ENCODE measurements at regions not wholly inside any gene's neighbourhood (a gene's known extent, or its start where the extent isn't known, plus 50 kb on each side); places are given as distances from the start of the nearest gene placed in this dataset.

DNA sequence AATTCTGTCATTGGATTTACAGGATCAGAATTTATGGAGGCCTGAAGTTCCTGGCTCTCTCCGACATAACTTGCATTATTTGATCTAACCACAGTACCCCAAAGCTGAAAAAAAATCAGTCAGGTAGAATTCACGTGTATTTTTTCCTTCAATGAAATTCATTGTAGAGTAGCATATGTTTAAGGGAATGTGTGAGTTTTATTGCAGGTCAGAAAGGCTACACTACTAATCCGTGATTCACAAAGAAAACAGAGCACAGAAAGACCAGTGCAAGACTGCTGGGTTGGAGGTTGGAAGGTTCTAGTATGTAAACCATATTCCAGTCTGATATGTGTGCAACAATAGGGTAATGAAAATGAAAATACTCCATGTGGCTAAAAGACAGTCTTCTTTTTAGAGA is 247.0 kb upstream of the FERD3L start:
- TF ChIP-seq, protein P1, sequence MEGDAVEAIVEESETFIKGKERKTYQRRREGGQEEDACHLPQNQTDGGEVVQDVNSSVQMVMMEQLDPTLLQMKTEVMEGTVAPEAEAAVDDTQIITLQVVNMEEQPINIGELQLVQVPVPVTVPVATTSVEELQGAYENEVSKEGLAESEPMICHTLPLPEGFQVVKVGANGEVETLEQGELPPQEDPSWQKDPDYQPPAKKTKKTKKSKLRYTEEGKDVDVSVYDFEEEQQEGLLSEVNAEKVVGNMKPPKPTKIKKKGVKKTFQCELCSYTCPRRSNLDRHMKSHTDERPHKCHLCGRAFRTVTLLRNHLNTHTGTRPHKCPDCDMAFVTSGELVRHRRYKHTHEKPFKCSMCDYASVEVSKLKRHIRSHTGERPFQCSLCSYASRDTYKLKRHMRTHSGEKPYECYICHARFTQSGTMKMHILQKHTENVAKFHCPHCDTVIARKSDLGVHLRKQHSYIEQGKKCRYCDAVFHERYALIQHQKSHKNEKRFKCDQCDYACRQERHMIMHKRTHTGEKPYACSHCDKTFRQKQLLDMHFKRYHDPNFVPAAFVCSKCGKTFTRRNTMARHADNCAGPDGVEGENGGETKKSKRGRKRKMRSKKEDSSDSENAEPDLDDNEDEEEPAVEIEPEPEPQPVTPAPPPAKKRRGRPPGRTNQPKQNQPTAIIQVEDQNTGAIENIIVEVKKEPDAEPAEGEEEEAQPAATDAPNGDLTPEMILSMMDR (IDR thresholded peaks at IDR 0.05) = no peak
- TF ChIP-seq EP300 (IDR thresholded peaks at IDR 0.05) (no peak), POLR2A (IDR thresholded peaks at IDR 0.05) (no peak), POLR2AphosphoS5 (IDR thresholded peaks at IDR 0.05) (no peak)
